LNCaP clone FGC (cell line): ENCODE measurements at regions not wholly inside any gene's neighbourhood (a gene's known extent, or its start where the extent isn't known, plus 50 kb on each side); places are given as distances from the start of the nearest gene placed in this dataset.

Experiments used
- DNase-seq: peaks from one replicate; pipeline ENCODE4 v3.0.0-alpha.2; 2011; ENCODE audit warnings: low read depth
- H3K4me3 ChIP-seq: 2 replicates; pipeline ENCODE4 v1.5.1; 2011; ENCODE audit warnings: mild to moderate bottlenecking, low read depth, low read length, control low read depth
- TF ChIP-seq, protein P1 (sequence below): IDR thresholded peaks from 2 replicates; pipeline ENCODE4 v1.5.1; 2012; ENCODE audit warnings: mild to moderate bottlenecking; ENCODE audit not compliant: control insufficient read depth, insufficient read depth; ENCODE audit errors: extremely low read depth

GRCh38 chr2:190762566-190762965 is 113.7 kb downstream of the NAB1 start:
- no peak for DNase-seq
- no peak overlapping the region for H3K4me3 ChIP-seq
- TF ChIP-seq, protein P1, sequence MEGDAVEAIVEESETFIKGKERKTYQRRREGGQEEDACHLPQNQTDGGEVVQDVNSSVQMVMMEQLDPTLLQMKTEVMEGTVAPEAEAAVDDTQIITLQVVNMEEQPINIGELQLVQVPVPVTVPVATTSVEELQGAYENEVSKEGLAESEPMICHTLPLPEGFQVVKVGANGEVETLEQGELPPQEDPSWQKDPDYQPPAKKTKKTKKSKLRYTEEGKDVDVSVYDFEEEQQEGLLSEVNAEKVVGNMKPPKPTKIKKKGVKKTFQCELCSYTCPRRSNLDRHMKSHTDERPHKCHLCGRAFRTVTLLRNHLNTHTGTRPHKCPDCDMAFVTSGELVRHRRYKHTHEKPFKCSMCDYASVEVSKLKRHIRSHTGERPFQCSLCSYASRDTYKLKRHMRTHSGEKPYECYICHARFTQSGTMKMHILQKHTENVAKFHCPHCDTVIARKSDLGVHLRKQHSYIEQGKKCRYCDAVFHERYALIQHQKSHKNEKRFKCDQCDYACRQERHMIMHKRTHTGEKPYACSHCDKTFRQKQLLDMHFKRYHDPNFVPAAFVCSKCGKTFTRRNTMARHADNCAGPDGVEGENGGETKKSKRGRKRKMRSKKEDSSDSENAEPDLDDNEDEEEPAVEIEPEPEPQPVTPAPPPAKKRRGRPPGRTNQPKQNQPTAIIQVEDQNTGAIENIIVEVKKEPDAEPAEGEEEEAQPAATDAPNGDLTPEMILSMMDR = no peak

DNA sequence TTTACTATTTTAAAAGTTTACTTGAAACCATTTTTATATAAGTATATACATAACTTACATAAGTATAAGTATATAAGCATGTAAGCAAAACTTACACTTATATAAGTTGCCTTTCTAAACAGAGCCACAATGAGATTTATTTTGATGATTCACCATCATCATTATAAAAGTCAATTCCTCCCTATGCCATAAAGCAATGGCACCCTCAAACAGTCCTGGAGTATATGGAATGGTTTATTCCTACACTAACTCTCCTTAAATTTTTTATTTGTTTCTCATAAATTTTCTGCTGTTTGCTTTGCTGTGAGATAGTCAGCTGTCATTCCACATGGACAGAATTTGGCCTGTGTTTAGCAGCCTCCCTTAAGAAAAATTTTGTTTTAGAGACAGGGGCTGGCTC is 114.2 kb downstream of the NAB1 start:
- H3K4me3 ChIP-seq = no peak overlapping the region
- no peak for DNase-seq
- TF ChIP-seq, protein P1 = no peak

- TF ChIP-seq, protein P1 = no peak
- no peak for DNase-seq
These were observed 115.1 kb downstream of the NAB1 start for GRCh38 chr2:190763901-190764514.

DNA sequence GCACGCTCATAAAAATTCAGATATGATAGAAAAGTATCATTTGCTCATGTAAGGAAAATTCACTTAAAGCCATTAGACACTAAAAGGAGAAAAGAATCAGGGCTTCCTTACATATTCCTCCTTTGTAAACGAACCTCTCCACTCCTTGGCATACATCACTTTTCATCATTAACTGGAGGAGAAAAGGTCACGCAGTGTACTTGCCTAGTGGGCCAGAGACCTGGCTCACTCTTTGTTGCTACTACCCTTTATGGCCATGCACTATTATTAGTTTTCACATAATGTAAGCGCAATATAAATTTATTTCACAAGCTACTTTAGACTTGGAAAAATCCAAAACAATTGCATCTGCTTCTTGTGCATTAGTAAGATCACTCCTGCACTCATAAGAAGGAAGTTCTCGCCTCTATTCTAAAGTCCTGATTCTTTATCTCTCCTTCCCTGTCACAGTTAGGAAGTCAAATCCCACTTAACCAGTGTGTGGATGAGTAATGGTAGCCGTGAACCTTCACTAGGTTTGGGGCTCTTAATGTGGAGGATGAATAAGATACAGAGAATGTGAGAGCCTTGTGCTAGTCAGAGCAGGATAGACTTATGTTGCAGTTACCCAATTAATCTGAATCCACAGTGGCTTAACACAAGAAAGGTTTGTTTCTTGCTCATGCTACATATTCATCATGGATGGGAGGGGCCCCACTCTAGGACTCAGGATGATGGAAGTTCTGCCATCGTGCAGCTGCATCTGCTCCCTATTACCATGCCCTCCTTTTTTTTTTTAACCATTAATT is 115.0 kb upstream of the GLS start:
- no peak overlapping the region for H3K4me3 ChIP-seq
- TF ChIP-seq, protein P1 = no peak
- DNase-seq = no peak

More at GRCh38 chr2:190763901-190764514, 115.1 kb downstream of the NAB1 start:
- H3K4me3 ChIP-seq = no peak overlapping the region

DNA sequence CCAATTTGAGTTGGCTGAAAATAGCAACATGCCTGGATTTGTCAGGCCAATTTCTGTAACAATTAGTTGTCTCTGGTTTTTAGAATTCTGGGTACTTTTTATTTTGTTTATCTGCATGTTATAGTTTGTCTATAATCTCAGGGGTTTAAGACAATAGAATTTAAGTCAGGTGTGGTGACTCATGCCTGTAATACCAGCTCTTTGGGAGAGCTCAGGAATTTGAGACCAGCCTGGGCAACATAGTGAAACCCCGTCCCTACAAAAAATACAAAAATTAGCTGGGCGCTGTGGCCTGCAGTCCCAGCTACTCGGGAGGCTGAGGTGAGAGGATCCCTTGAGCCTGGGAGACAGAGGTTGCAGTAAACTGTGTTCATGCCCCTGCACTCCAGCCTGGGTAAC is 114.4 kb upstream of the GLS start:
- DNase-seq = no peak
- no peak overlapping the region for H3K4me3 ChIP-seq
- TF ChIP-seq, protein P1 = no peak

DNA sequence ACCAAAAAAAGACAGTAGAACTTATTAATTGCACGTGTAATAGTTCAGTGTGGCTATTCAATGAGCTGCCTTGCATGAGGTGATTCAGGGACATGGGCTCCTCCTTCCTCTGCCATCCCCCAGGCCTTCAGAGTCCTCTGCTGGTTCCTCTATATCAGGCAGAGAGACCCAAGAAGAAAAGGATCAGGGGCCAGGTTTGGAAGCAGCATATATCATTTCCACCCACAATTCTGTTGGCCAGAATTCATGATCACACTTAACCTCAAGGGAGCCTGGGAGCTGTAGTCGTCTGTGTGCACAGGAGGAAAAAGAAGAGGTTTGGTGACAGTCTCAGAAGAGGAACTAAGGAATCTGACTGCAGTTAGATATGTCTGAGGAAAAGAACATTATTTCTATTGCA is 114.0 kb upstream of the GLS start:
- TF ChIP-seq, protein P1 = no peak
- no peak for DNase-seq
- no peak overlapping the region for H3K4me3 ChIP-seq
